Endothelial cell of umbilical vein (primary cell): ENCODE measurements at regions not wholly inside any gene's neighbourhood (a gene's known extent, or its start where the extent isn't known, plus 50 kb on each side); places are given as distances from the start of the nearest gene placed in this dataset.
A peak's percentile ranks its signal among the peaks of the same experiment; 100 is the strongest.

Source experiments
- BruUV-seq: library from RNA; stranded (reverse); fragments of 400-500 nt; replicated peaks from 2 replicates; lab custom pipeline; 2021; lab: Mats Ljungman, UMichigan
- CTCF ChIA-PET: fragments of 300-600, 350-600 bp; sonication (Branson Sonifier 250); formaldehyde crosslinking; loops from one replicate; lab custom pipeline; 2021; ENCODE audit warnings: antibody characterized with exemption, inconsistent platforms; lab: Charles Lee
- POLR2A ChIA-PET: fragments of 300-600, 350-600 bp; sonication (Branson Sonifier 250); formaldehyde crosslinking; loops from one replicate; lab custom pipeline; 2021; ENCODE audit warnings: antibody characterized with exemption, inconsistent platforms; lab: Charles Lee
- DNase-seq: peaks from one replicate; pipeline ENCODE4 v3.0.0-alpha.2; 2011; ENCODE audit warnings: low read depth, low spot score
- FAIRE-seq: peaks from 2 replicates; lab custom pipeline; 2011; peaks lifted over from hg19 to GRCh38; lab: Jason Lieb, UNC
- H2AFZ ChIP-seq: 2 replicates; pipeline ENCODE4 v1.6.0; 2012; ENCODE audit warnings: low read depth, low read length, control low read depth, inconsistent platforms
- H3K27ac ChIP-seq: 2 replicates; pipeline ENCODE4 v1.5.1; 2011; ENCODE audit warnings: low read depth, mild to moderate bottlenecking, control low read depth, low read length, moderate library complexity; ENCODE audit not compliant: insufficient read depth
- H3K27me3 ChIP-seq, 2 experiments: 2 replicates each; pipeline versions ENCODE4 v1.6.0 to v1.6.1; 2011; ENCODE audit warnings: low read length in 2 of 2, mixed read lengths in 1 of 2; ENCODE audit not compliant: control insufficient read depth in 2 of 2, insufficient read depth in 2 of 2
- H3K36me3 ChIP-seq, 2 experiments: 2 replicates in 1 of 2; 3 replicates in 1 of 2; pipeline ENCODE4 v1.5.1; 2011; ENCODE audit warnings: low read length in 2 of 2, mild to moderate bottlenecking in 1 of 2, moderate library complexity in 1 of 2; ENCODE audit not compliant: control insufficient read depth in 2 of 2, insufficient read depth in 2 of 2; ENCODE audit errors: extremely low read depth in 1 of 2
- H3K4me1 ChIP-seq: 3 replicates; pipeline ENCODE4 v1.5.1; 2011; ENCODE audit warnings: mild to moderate bottlenecking, low read length; ENCODE audit not compliant: control insufficient read depth, insufficient read depth; ENCODE audit errors: extremely low read depth
- H3K4me2 ChIP-seq: 2 replicates; pipeline ENCODE4 v1.6.1; 2011; ENCODE audit warnings: low read length, control low read depth, mixed read lengths; ENCODE audit not compliant: insufficient read depth
- H3K4me3 ChIP-seq, 3 experiments: fragments of 200-600 bp in 1 of 3; sonication (generic), shearing (Covaris generic) in 1 of 3; replicated peaks in 1 of 3; 2 replicates each; pipeline ENCODE4 v1.5.1; 2011 to 2016; ENCODE audit warnings: control low read depth in 3 of 3, low read length in 3 of 3, mild to moderate bottlenecking in 2 of 3, inconsistent platforms in 1 of 3, low read depth in 1 of 3, moderate library complexity in 1 of 3; ENCODE audit not compliant: insufficient read depth in 1 of 3
- H3K79me2 ChIP-seq: 2 replicates; pipeline ENCODE4 v1.6.0; 2012; ENCODE audit warnings: low read length, inconsistent platforms; ENCODE audit not compliant: control insufficient read depth, insufficient read depth
- H3K9ac ChIP-seq: replicated peaks from 2 replicates; pipeline ENCODE3; 2011; ENCODE audit warnings: low read length, control low read depth; ENCODE audit not compliant: insufficient read depth; ENCODE audit errors: extremely low read depth
- H3K9me1 ChIP-seq: replicated peaks from 3 replicates; pipeline ENCODE4 v1.6.0; 2011; ENCODE audit warnings: mild to moderate bottlenecking, low read length; ENCODE audit not compliant: control insufficient read depth, insufficient read depth; ENCODE audit errors: extremely low read depth
- H3K9me3 ChIP-seq: replicated peaks from 2 replicates; pipeline ENCODE4 v1.5.1; 2012; ENCODE audit warnings: low read length, inconsistent platforms; ENCODE audit not compliant: control insufficient read depth, insufficient read depth
- H4K20me1 ChIP-seq: replicated peaks from 2 replicates; pipeline ENCODE3; 2011; ENCODE audit warnings: mild to moderate bottlenecking, low read length; ENCODE audit not compliant: control insufficient read depth, insufficient read depth; ENCODE audit errors: extremely low read depth
- EZH2 ChIP-seq: IDR thresholded peaks from 2 replicates; pipeline ENCODE4 v1.6.1; 2012; ENCODE audit warnings: borderline replicate concordance, low read depth, mild to moderate bottlenecking, moderate library complexity, low read length, inconsistent platforms; ENCODE audit not compliant: severe bottlenecking
- FOS ChIP-seq: IDR thresholded peaks from 2 replicates; pipeline ENCODE4 v1.6.1; 2011; ENCODE audit warnings: mild to moderate bottlenecking, low read length, moderate library complexity, borderline replicate concordance; ENCODE audit not compliant: insufficient read depth
- GATA2 ChIP-seq: IDR thresholded peaks from 2 replicates; pipeline ENCODE4 v1.7.0; 2011; ENCODE audit warnings: low read depth, mild to moderate bottlenecking, moderate library complexity, mixed read lengths, low read length; ENCODE audit not compliant: insufficient read length, insufficient read depth
- JUN ChIP-seq: IDR thresholded peaks from 2 replicates; pipeline ENCODE4 v1.6.1; 2011; ENCODE audit warnings: borderline replicate concordance, low read depth; ENCODE audit not compliant: insufficient read length, insufficient read depth
- MYC ChIP-seq: IDR thresholded peaks from one replicate; pipeline ENCODE4 v1.6.1; 2011; ENCODE audit warnings: mild to moderate bottlenecking, low read depth, low read length
- POLR2A ChIP-seq: IDR thresholded peaks from 2 replicates; pipeline ENCODE4 v1.6.1; 2012; ENCODE audit warnings: low read depth, mild to moderate bottlenecking, control low read depth, low read length
- POLR2AphosphoS5 ChIP-seq: IDR thresholded peaks from 2 replicates; pipeline ENCODE4 v1.6.1; 2012; ENCODE audit warnings: low read depth, mild to moderate bottlenecking, control low read depth, low read length, moderate library complexity; ENCODE audit not compliant: insufficient read depth
- dilution Hi-C: fragments of 300-500 bp; cut with MboI; formaldehyde crosslinking; loops from one replicate; pipeline ENCODE4 v1.15.0; 2019; ENCODE audit warnings: low sequenced_read_pairs; ENCODE audit not compliant: extremely low pct_ligation_motif_present
- intact Hi-C: fragments of 100-400 bp; cut with micrococcal nuclease; formaldehyde crosslinking; loops from one replicate; pipeline ENCODE4 v1.10.0; 2022
- TF ChIP-seq, protein P1 (sequence below): IDR thresholded peaks from 2 replicates; pipeline ENCODE4 v1.6.1; 2011; ENCODE audit not compliant: insufficient read depth, insufficient read length
- TF ChIP-seq, protein P2 (sequence below), 2 donors: IDR thresholded peaks; 1 replicate in 1 of 2; 2 replicates in 1 of 2; pipeline ENCODE4 v1.5.1; 2011; ENCODE audit warnings: low read length in 2 of 2, mild to moderate bottlenecking in 2 of 2, moderate library complexity in 2 of 2, control low read depth in 1 of 2, inconsistent platforms in 1 of 2, low read depth in 1 of 2; ENCODE audit not compliant: insufficient read depth in 1 of 2; ENCODE audit errors: extremely low read depth in 1 of 2

GRCh38 chr12:105852951-105853350, 285.8 kb downstream of the NUAK1 start:
- peaks cover 23% of the 10 kb centered on the region for H3K4me1 ChIP-seq
- H3K9me3 ChIP-seq: no peaks in the 10 kb centered on the region
- no peak overlapping the region for H3K4me3 ChIP-seq
- DNase-seq (no peak), FAIRE-seq (peak; percentile 44)
- H3K4me2 ChIP-seq: no peak overlapping the region
- TF ChIP-seq MYC (no peak), FOS (no peak), POLR2A (no peak), EZH2 (no peak), GATA2 (no peak), JUN (no peak), POLR2AphosphoS5 (no peak)
- TF ChIP-seq, protein P1, sequence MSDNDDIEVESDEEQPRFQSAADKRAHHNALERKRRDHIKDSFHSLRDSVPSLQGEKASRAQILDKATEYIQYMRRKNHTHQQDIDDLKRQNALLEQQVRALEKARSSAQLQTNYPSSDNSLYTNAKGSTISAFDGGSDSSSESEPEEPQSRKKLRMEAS: no peak
- TF ChIP-seq, protein P2, sequence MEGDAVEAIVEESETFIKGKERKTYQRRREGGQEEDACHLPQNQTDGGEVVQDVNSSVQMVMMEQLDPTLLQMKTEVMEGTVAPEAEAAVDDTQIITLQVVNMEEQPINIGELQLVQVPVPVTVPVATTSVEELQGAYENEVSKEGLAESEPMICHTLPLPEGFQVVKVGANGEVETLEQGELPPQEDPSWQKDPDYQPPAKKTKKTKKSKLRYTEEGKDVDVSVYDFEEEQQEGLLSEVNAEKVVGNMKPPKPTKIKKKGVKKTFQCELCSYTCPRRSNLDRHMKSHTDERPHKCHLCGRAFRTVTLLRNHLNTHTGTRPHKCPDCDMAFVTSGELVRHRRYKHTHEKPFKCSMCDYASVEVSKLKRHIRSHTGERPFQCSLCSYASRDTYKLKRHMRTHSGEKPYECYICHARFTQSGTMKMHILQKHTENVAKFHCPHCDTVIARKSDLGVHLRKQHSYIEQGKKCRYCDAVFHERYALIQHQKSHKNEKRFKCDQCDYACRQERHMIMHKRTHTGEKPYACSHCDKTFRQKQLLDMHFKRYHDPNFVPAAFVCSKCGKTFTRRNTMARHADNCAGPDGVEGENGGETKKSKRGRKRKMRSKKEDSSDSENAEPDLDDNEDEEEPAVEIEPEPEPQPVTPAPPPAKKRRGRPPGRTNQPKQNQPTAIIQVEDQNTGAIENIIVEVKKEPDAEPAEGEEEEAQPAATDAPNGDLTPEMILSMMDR (IDR thresholded peaks at IDR 0.05; ENCODE audit: extremely low read depth in 1 of 2, insufficient read depth in 1 of 2, low read depth in 1 of 2, low read length in 2 of 2): no peak
- peak overlapping the region; percentile 7 for H2AFZ ChIP-seq
- no peak overlapping the region for H3K9ac ChIP-seq
- H3K9me1 ChIP-seq: no peaks in the 10 kb centered on the region
- no peak overlapping the region for H3K27ac ChIP-seq
- intact Hi-C loops: loop anchor here (5.0 kb wide), 2 partner anchors 214 to 284 kb away; partner anchors contain the start of gene NUAK1
- H4K20me1 ChIP-seq: no peaks in the 10 kb centered on the region
- ChIA-PET CTCF (no interaction called here), POLR2A (no interaction called here)
- H3K36me3 ChIP-seq: no peaks in the 10 kb centered on the region
- no peaks in the 10 kb centered on the region for H3K27me3 ChIP-seq
- dilution Hi-C loops: no loop called here
- no peaks in the 10 kb centered on the region for H3K79me2 ChIP-seq
- BruUV-seq: no TSS peak
